Fibroblast of skin of scalp (primary cell): ENCODE measurements at regions not wholly inside any gene's neighbourhood (a gene's known extent, or its start where the extent isn't known, plus 50 kb on each side); places are given as distances from the start of the nearest gene placed in this dataset.
"Not testable (repeated sequence)": the region's sequence is repeated elsewhere in the genome, so short reads cannot be mapped to it uniquely, and the experiment has no call there.

ENCODE experiments used
- DNase-seq: peaks from one replicate; pipeline ENCODE4 v3.0.0-alpha.2; 2013

DNA sequence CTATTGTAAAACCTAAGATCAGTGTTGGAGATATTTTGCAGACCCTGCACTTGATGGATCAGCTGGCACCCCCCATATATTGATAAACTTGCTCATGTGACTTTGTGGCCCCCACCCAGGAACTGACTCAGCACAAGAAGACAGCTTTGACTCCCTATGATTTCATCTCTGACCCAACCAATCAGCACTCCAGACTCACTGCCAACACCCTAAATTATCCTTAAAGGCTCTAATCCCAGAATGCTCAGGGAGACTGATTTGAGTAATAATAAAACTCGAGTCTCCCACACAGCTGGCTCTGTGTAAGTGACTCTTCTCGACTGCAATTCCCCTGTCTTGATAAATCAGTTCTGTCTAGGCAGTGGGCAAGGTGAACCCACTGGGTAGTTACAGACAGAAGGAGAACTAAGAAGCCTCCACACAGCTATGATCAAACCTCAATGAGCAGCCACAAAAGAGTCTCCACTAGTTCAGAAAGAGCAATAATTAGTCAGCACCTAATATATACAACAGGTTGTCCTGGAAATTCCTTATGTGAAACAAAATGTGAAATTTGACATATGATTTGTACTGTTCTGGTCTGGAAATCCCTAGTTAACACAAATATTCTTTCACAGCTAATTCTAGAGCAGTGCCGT is 52.2 kb downstream of the ACTL7B start:
- DNase-seq, result no peak

DNA sequence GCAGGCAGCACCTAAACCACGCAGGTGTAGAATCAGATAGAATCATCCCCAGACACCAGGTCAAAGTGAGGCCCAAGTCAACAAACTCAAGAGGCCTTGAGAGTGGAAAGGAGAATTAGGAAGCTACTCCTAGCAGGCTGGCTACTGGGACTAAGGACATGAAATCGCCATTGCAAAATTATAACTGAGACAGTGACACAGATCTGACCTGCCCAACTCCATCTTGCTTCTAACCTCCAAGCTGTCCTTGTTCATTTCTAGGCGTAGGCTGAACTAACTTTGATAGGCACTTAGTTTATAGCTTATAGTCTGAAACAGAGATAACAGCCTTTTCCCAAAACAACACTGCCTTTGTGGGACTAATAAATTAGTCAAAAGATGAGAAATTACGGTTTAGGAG is 52.8 kb downstream of the ACTL7B start:
- DNase-seq, result no peak

- no peak for DNase-seq
These were observed 53.8 kb downstream of the ACTL7B start for GRCh38 chr9:108801949-108802348.

DNA sequence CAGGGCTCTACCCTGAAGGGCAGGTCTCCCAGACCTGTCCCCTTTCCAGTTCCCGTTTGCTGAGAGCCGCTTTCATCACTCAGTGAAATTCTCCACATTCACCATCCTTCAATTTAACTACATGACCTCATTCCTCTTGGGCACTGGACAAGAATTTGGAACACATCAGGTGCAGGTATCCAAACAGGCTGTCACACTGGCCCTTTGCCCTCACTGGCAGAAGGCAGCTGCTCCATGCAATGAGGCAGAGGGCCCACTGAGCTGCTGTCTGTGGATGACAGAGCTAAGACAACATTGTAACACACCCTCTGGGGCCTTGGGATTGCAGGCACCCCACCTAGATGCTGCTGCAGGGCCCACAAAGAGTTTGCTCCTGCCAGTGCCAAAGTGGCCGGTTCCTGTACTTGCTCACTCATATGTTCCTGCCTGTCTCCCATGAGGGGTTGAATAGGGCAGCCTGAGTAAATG is 55.1 kb downstream of the ACTL7B start:
- DNase-seq, result no peak

DNA sequence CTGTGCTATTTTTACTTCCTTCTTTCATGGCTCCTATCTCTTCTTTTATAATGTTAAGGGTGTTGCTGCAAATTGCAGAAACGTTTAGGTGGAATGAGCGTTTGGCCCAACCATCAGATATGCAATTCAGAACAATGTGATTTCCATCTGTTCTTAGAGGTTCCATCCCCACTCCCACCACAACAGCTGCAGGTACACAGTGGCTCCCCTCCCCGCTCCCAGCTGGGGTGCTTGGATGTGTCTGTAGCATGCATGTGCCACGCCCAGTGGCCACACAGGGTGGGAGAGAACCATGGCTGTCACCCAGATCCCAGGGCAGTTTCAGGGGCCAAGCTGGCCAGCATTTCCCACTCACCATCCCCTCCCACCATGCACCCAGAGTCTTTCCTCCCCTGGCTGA is 62.2 kb downstream of the ACTL7B start:
- DNase-seq, result no peak

DNA sequence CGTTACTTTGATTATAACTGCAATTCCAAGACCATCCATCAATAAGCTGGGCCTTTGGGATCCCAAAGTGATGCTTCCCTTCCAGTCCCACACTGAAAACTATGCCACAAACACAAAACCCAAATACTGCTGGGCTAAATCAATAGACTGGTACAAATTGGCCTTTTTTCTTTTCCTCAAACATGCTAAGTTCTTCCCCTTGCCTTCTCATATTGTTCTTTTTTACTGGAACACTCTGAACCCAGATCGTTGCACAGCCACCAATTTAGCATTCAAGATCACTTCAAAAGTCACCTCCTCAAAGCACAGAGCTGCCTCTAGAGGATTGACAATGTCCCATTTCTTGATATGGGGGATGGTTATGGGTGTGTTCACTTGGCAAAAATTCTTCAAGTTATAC is 66.0 kb downstream of the ACTL7B start:
- no peak for DNase-seq

DNA sequence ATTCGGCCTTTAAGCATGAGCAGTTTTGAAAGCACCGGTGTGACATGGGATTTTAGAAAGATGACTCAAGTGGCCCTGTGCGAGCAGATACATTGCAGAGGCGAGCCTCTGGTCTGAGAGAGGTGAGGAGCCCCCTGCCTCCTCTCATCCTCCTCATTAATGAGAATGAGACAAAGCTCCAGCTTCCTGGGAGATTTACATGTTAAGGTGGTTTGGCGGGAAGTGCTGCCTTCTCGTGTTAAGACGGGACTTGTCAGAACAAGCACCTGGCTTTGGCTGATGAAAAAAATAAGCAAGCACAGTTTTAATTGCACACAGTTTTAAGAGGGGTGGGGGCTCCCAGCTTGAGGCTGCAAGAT is 68.1 kb downstream of the ACTL7B start:
- no peak for DNase-seq

DNA sequence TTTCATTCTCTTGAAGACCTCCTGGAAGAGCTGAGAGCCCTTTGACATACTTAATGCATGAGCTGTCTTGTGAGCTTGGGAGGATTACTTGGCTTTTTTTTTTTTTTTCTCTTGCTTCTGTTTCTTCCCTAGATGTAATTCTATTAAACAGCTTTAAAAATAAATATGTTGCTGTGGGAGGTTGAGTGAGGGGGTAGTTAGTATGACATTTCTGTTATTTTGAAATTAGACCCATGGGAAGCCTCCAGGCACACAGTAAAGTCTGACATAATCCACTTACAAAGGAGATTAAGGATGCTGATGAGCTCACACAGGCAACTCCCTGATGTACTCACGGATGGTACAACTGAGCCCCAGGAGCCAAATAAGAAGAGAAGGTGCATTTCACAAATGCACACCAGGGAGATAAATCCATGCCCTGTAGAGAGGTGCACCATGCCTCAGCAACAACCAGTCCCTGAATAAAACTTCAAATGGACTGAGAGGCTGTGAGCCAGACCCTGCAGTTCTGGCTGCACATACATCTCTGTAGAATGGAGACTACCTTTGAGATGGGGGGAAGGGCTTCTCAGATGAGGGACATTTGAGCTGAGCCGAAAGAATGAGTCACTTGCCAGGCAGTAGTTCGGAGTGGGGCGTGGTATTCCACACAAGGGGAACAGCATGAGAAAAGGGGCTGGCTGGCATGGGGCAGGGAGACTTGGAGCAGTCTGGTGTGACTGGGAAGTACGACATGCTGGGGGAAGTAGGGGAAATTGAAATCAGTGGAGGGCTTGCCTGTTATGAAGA is 68.7 kb downstream of the ACTL7B start:
- DNase-seq, result peak; percentile 91

- DNase-seq, result peak; percentile 28
These were observed 69.5 kb downstream of the ACTL7B start for GRCh38 chr9:108786322-108786721.

DNA sequence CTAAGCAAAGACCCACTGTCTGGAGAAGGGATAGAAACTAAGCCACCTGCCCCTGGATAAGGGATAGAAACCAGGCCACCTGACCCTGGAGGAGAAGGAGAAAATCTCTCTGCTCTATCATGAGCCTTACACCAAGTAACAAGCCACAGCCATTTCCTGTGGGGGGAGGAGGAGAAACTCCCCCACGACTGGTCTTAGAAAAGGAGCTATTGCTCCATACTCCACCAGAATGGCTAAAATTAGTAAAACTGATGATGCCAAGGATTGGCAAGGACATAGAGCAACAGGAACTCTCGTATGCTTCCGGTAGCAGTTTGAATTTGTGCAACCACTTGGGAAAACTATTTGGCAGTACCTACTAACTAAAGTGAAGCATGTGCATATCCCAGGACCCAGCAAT is 70.8 kb downstream of the ACTL7B start:
- DNase-seq, result peak; percentile 81

DNA sequence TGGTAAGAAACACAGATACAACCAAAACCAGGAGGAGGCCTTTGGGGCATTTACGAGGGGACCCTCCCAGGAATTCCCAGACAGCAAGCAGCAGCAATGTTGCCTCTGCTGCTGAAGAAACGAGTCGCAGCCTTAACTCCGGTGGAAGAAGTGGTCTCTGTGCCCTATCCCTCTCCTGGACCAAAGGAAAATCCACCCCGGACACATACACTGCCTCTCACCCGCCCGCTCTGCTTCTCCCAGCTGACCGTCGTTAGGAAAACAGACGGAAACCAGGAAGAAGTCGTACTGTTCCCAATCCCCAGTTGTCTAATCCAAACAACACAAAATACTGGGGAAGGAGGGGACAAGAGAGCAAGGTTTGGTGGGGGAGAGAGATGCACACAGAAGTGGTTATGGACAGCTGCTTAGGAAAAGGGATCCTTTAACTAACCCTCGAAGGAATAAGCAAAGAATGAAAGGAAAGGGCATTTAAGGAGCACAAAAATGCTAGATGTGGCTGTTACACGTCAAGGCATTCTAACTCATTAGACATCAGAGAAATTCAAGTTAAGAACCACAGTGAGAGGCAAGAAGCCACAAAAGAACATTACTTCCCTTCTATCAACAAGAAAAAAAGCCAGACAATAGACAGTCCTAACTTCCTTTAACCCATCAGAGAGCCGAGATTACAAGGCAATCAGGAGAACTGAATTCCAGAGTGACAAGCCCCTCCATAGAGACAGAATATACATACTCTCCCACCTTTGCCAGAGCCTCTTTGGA is 71.9 kb downstream of the ACTL7B start:
- DNase-seq, result peak; percentile 17

DNA sequence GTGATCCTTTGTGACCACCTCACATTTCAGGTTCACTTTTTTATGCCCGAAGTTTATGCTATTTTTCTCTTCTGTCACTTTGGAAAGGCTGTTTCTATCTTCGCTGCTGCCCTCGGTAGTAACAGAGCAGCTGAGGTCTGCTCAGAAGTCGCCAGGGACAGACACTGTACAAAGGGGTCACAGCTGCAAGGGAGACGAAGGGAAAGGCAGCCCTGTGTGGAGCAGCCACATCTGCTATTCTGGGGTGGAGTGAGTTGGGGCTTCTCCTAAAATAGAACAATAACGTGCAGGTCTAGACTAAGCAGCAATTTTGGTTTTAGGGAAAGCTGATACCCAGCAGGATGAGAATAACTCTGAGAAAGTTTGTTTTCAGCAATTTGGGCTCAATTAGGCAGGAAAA is 72.5 kb downstream of the ACTL7B start:
- no peak for DNase-seq

DNA sequence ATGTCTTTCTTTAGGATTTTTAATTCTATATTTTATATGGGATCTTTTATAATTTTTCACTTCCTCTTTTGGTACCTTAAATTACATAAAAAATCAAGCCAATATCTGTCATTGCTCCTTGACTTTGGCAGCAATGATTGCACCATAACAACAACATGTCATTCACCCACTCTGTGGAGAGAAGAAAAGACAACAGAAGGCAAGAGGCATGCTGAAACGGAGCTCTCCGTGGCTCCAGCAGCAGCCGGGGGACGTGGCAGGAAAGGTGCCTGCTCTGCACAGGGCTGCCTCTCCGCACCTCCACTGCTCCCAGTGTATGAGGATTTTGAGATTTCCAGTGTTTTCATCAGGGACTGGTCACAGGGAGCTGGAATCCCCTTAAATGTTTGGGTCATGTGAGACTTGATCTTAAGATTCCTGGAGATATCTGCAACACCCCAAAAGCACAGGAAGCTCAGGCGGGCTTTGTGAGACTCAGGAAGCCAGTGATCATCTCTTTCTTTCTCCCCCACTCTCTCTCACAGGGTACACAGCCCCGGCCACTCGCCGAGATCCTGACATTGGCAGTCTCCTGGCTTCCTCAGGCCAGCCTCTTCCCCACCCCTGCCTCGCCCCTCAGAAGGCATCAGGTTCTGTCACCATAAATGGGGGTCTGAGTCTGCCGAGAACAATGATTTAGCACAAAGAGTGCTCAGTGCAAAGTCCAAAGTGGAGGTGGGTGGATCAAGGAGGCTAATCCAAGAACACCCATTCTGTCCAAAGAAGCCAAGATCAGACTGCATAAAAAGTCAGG is 74.6 kb downstream of the ACTL7B start:
- no peak for DNase-seq

GRCh38 chr9:108779551-108780325 is 76.0 kb downstream of the ACTL7B start:
- no peak for DNase-seq

GRCh38 chr9:108776920-108777639 is 78.7 kb downstream of the ACTL7B start:
- peak; percentile 36 for DNase-seq

- DNase-seq, result no peak
These were observed 79.9 kb downstream of the ACTL7B start for GRCh38 chr9:108775901-108776306.

DNA sequence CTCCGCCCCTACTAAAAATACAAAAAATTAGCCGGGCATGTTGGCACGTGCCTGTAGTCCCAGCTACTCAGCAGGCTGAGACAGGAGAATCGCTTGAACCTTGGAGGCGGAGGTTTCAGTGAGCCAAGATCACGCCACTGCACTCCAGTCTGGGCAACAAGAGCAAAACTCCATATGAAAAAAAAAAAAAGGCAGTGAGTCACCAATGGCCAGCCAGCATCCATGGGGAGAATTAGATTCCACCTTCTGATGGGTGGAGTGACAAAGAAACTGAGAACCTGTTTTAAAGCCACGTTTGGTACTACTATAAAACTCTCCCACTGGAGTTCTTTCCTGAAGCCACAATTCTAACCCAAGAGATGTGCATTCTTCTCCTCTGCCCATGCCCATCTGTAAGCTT is 81.7 kb downstream of the ACTL7B start:
- not testable (repeated sequence) for DNase-seq

DNA sequence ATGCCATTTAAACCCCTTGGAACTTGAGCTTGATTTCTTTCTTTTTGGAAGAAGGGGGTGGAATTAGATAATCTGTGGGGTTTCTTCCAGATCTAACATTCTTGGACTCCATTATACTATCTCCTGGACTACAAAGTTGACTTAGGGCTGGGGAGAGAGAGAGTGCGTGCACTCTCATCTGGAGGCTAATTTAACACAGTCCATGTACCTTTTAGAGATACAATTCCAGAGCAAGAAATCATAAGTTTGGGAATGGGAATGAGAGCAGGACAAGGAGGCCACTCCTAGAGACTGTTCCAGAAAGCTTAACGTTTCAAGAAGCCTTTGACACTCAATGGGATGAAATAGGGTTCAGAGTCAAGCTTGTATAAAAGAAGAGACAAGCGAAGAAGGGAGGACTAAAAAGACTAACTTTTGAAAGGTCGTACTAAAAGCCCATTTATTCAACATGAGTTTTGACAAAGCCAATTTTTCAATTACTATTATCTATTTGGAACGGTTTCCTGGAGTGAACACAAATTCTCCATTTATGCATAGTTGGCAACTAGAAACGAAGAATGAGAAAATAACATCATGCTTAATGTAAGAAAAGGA is 83.4 kb downstream of the ACTL7B start:
- no peak for DNase-seq

- DNase-seq, result no peak
These were observed 87.0 kb downstream of the ACTL7B start for GRCh38 chr9:108768744-108769143.

- no peak for DNase-seq
These were observed 89.1 kb downstream of the ACTL7B start for GRCh38 chr9:108766626-108767161.

GRCh38 chr9:108765265-108765664 is 90.5 kb downstream of the ACTL7B start:
- DNase-seq, result no peak
